ENCODE measurements at regions not wholly inside any gene's neighbourhood (a gene's known extent, or its start where the extent isn't known, plus 50 kb on each side); places are given as distances from the start of the nearest gene placed in this dataset.
A peak's percentile ranks its signal among the peaks of the same experiment; 100 is the strongest.
"Not testable (repeated sequence)": the region's sequence is repeated elsewhere in the genome, so short reads cannot be mapped to it uniquely, and the experiment has no call there.

DNA sequence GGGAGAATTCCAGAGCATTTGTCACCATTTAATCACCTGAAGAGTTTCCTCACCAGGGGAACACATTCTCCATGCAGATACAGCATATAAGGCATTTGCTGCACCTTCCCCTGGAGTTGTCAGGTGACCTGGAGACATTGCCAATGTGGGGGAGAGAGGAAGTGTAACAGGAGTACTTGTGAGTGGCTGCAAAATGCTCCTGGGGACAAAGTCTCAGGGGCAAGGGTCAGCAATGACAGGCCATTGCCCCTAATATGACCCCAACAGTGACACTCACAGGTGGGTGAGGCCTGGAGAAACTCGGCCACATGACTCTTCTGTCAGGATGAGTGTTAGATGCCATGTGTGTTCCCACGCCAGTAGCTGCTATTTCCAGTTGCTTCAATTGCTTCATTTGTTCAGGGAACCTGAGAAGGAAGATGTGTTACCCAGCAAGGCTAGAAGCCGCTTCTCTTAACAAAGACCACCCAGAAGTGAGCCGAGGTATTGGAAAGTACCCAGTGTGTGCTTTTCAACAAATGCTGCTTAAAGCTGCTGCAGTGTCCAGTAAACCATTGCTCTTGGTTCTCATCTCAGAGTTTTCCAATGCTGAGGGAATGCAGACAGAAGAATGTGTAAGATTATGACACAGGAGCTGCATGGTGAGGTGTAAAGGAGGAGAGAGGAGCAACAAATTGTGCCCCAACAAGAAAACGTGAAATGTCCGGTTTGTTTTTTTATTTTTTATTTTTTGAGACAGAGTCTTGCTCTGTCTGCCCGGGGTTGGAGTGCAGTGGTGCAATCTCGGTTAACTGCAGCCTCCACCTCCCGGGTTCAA, 128.2 kb upstream of the SLC44A1 start:
- DNase-seq: peak; percentile 19

DNA sequence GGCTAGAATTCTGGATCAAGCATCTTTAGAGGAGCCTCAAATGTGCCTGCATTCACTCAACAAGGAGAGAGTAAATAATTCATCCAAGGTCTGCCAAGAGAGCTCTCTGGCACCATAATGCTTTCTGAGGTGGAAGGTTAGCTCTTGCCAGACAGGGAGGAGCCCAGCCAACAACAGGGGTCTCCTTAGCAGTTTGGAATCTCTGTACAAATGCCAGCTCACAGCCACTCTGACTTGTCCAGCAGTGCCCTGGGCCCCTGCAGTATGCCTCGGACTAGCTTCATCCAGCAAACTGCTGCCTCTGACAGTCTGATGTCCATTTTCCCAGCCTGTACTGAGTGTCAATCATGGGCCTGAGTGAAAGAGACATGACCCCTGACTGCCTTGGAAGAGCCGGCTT, 127.2 kb upstream of the SLC44A1 start:
- DNase-seq: peak; percentile 88

DNA sequence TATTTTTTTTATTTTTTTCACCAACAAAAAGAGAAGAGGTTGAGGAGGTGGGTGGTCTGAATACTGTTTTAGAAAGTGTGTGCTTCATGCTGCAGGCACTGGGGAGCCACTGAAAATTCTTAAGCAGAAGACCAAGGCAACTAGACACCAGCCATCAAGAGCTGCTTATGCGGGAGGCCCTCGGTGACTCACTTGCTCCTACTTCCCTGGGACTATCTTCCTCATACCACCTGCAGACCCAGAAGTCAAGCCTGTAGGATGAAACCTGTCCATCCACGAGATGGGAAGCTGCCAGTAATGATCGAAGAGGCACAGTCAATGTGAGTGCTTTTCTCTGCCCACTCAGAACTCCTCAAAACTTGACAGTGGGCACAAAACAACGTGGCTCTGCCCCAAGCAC, 125.8 kb upstream of the SLC44A1 start:
- DNase-seq: no peak

DNA sequence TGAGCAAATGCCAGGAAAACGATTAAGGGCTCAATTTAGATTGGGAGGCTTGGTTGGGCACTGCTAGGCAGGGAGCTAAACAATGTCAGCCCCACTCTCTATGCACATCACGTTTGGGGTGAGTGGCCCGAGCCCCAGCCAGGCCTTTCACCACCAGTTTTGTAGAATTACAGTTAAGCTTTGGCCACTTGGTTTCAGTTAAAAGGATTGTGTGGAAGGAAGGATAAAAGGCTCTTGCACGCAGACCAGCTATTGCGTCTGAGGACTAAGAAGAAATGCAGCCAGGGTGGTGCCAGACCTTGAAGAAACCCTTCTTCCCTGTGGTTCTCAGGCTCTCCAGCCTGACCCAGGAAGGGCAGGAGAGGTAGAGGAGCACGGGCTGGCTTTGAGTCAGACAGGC, 125.3 kb upstream of the SLC44A1 start:
- no peak for DNase-seq

DNA sequence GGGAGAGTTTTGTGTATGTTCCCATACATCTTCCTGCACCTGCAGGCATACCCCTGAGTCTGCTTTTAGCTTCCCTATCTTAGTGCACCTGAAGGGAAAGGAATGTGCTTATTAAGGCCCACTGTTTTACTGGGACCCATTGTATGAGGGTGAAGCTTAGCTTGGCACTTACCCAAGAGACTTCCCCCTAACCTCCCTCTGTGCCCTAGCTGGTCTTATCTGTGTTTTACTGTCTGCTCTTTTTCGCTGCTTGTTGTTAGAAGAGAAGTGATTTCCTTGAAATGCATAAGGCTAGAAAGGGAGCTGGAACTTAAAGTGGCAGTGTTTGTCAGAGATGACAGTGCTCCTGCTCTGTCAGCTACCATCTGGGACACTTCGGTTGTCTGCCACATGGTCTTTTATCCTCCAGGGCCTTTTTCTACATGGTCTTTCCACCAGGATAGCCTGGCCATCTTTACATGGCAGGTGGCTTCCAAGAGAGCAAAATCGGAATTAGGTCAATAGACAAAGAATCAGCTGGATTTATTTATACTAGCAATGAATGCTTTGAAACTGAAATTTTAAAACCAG, 122.5 kb upstream of the SLC44A1 start:
- no peak for DNase-seq

DNA sequence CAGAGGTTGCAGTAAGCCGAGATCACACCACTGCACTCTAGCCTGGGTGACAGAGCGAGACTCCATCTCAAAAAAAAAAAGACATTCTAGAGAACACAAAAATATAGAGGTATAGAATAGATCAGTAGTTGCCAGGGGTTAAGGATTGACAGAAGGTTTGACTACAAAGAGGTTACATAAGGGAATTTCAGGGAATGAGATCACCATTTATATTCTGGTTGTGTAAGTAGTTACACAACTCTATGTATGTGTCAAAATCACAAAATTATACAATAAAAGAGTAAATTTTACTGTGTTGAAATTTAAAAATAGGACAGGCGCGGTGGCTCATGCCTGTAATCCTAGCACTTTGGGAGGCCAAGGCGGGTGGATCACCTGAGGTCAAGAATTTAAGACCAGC, 119.9 kb upstream of the SLC44A1 start:
- DNase-seq: not testable (repeated sequence)

DNA sequence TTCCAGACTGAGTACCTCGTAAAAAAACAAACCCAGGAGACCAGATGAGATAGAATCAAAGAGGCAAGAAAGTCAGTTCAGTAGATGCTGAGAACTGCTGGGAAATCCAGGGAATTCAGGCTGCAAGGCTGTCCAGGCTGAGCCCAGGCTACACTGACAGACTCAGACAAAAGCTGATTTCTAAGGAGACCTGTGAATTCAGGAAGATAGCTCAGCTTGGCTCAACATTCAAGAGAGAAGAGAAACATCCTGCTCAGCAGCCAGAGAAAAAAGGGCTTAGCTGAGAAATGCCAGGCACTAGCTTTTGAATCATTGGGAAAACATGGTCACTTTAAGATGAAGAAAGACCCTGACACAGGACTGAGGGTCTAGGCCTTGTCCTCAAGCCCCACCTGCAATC, 118.2 kb upstream of the SLC44A1 start:
- no peak for DNase-seq

DNA sequence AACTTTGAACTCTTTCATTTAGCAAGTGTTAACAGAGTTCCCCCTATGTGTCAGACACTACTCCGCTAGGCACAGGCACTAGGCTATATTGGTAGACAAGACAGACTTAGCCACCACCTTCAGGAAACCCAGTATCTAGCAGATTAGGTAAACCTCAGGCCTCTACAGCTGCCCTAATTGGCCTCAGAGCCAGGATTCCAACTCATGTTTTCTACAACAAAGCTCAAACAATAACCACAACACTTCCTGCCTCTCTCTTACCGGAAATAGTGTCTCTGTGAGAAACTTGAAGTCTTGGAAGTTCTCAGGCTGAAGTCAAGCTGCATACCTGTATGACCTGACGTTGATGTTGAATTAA, 116.6 kb upstream of the SLC44A1 start:
- DNase-seq: no peak

DNA sequence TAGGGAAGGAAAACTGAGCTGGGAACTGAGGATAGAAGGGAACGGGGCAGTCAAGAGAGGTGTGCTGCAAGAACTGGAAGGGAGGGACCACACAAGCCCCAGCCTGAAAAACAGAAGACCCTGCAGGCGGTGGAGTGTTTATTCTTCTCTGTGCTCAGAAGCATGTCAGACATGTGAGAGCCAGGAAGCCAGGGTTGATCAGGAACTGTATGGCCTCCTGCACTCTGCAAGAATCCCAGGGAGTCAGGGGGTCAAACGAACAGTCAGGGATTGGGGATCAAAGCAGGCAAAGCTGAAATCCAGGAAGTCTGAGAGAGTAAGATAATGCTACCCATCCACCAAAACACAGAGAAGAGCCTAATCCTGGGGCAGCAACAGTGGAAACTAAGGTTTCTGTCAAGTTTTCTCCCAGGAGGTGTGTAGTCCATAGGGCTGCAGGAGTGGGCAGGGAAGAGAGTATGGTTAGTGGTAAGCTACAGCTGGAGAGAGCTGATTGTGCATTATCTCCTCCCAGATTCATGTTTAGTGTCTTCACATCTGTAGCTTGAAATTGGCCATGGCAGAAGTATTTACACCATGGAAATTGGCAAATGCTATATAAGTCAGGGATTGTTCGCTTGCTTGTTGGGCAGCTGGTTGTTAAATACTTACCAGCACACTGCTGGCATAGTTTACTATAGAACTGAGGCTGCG, 115.4 kb upstream of the SLC44A1 start:
- no peak for DNase-seq

DNA sequence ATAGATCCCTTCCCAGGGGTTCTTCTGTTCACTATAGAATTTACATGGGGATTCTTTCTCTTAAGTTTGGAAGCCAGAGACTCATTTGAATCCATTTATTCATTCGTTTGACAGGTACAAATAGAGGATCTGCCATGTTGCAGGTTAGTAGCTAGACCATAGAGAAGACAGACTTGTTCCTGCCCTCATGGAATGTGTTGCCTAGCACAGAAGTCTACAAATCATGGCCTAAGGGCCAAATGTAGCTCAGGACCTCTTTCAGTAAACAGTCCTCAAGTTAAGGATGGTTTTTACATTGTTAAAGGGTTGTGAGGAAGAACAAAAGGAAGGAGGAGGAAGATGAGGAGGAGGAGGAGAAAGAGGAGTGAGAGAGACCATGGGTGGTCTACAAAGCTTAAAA, 114.7 kb upstream of the SLC44A1 start:
- DNase-seq: no peak

DNA sequence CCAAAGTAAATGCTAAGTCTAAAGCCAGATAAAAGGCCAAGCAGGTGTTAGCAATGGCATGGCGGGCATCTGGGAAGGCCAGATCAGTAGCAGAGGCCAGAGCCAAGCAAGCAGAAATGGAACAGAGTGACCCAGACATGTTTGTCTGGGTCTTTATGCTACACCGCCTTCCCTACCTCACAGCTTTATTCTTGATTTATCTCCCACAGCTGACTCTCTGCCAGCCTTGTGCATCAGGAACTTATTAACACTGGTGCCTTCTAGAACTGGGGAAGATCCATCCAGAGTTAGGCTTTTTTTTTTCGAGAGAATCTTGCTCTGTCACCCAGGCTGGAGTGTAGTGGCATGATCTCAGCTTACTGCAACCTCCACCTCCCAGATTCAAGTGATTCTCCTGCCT, 112.5 kb upstream of the SLC44A1 start:
- DNase-seq: no peak

DNA sequence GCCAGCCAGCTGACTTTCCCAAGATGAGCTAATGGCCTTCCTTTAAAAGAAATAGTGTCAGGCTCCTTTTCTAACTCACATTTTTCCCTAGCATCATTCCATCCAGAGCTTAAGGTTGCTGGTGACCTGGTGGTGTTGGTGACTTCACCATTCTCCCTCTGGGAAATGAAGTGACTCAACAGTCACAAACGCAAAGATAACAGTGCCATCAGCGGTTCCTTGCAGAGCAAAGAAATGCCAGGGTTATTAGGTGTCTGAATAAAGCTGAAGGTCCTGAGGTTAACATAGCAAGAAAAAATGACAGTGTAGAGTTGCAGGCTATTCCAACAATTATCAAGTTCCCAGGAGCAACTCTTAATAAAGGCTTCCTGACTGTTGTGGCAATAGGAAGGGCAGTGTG, 111.8 kb upstream of the SLC44A1 start:
- DNase-seq: no peak

DNA sequence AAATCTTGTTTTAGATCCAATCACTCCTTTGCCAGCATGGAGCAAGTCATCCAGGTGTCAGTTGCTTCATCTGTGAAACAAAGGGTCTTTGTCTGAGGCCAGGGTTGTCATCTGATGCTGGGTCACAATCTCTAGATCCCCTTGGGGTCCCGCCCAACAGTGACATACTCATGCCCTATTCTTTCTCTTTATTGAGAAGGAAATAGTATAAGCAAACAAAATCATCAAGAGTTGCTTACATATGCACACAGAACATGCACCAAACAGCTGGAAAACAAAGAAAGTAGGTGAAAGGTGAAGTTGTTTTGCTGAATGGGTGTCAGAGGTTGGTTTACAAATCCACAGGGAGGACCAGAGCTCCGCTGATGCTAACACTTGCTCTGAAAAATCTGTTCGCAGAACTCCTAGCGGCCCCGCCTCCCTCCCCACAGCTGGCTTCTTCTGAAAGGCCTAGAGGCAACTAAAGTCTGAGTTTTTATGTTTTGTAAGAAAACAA, 106.1 kb upstream of the SLC44A1 start:
- no peak for DNase-seq

DNA sequence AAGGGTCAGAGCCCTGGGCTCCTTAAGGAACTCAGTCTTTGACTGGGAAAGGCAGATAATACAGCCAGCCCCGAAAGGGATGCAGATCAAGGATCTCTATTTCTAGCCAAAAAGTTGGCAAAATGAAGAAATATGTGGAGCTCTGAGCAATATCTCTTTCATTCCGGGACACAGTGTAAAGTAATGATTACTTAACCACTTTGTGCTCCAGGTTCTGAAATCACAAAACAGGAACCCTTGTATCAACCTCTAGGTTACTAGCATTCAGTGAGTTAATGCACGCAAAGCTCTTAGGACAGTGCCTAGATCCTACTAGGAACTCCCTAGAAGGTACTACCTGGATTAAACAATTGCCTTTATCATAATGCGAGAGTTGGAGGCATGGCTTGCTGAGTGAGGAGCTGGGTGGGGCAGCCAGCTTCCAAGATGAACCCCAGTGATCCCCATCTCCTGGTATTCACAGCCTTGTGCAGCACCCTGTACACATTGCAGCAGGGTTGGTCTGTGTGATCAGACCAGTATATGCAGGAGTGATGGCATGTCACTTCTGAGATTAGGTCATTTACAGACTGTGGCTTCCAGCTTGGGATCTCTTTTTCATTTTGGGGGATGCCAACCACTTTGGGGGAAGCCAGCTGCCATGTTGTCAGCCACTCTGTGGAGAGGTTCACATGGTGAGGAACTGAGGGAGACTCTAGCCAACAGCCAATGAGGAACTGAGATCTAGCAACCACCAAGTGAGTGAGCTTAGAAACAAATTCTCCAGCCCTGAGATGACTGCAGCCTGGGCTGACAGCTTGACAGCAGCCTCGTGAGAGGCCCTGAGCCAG, 103.1 kb upstream of the SLC44A1 start:
- DNase-seq: no peak

DNA sequence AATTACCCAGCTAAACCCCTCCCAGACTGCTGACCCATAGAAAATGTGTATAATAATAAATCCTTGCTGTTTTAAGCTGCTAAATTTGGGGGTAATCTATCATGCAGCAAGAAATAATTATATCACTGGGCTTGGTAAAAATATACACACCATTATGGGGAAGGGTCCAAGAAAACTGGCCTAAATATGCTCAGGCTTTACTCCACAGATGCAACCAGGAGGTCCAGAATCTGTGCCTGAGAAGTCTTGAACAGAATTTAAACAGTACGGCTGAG, 102.5 kb upstream of the SLC44A1 start:
- no peak for DNase-seq

DNA sequence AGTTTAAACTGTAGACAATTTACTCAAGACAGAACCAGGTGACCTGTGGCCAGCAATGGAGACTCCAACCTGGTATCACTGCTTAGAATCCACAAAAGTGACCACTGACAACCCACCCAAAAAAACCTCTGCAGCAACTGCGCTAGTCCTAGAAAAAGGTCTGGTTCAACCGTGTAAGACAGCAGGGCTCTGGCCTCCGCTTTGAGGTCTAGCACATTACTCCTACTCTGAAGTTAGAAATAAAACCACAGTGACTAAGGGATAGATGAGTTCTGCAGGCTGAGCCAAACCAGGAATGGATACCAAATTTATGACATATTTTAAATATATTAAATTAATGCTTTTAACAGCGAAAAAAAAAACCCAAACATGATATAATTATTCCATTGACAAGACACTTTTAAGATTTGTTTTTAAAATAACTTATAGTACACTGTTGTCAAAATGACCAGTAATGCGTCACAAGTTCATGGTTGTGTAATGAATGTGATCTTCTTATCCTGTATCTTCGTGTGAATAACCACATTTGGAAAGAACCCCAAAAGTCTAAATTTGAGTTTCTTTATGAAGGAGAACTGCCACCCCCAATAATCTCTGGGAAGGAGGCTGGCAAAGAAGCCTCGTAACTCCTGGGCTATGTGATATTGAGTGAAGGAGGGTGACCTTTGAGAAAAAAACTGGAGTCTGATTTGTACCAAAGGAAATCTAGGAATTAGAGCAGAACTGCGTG, 101.9 kb upstream of the SLC44A1 start:
- no peak for DNase-seq

DNA sequence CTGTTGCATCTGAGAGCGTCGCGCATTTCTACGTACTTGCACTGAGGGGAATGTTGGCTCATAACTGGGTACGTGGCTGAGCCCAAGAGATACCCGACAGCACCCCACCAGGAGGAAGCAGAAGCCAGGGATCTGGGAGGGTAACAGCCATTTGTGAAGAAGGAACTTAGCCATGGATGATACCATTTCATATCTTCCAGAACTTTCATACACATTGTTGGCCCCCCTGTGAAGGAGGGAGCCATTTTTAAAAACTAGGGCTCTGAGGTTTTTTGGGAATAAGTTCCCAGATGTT, 101.4 kb upstream of the SLC44A1 start:
- DNase-seq: no peak

DNA sequence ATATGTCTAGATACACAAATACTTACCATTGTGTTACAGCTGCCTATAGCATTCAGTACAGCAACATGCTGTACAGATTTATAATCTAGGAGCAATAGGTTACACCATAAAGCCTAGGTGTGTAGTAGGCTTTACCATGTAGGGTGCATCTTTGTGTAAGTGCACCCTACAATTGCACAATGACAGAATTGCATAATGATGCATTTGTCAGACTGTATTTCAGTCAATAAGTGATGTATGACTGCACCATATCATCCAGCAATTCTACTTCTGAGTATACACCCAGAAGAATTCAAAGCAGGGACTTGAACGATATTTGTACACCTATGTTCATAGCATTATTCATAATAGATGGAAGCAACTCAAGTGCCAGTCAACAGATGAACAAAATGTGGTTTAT, 100.4 kb upstream of the SLC44A1 start:
- DNase-seq: no peak

DNA sequence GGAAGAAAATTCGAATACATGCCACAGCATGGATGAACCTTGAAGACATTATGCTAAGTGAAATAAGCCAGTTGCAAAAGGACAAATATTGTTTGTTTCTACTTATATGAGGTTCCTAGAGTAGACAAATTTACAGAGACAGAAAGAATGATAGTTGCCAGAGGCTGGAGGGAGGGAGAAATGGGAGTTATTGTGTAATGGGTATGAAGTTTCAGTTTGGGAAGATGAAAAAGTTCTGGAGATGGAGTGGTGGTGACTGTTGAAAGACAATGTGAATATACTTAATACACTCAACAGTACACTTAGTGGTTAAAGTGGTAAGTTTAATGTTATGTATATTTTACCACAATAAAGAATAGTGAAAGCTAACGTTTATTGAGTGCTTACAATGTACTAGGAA, 99.6 kb upstream of the SLC44A1 start:
- DNase-seq: no peak

DNA sequence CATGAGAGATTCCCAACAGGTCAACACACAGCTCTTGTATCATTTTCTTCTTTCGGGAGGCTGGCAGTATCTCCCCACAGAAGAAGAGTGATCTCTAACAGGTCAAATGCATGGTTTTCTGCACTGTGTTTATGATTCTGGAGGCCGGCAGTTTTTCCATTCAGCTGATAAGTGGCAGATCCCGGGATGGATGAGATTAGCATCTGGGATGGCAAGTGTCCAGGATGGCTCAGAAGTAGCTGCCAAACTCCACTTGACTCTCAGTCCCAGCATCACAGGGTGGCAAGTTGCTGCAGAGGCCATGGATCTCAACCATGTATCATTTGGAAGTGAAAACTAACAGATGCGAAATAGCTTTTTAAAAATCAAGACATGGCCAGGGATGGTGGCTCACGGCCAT, 97.8 kb upstream of the SLC44A1 start:
- no peak for DNase-seq

DNA sequence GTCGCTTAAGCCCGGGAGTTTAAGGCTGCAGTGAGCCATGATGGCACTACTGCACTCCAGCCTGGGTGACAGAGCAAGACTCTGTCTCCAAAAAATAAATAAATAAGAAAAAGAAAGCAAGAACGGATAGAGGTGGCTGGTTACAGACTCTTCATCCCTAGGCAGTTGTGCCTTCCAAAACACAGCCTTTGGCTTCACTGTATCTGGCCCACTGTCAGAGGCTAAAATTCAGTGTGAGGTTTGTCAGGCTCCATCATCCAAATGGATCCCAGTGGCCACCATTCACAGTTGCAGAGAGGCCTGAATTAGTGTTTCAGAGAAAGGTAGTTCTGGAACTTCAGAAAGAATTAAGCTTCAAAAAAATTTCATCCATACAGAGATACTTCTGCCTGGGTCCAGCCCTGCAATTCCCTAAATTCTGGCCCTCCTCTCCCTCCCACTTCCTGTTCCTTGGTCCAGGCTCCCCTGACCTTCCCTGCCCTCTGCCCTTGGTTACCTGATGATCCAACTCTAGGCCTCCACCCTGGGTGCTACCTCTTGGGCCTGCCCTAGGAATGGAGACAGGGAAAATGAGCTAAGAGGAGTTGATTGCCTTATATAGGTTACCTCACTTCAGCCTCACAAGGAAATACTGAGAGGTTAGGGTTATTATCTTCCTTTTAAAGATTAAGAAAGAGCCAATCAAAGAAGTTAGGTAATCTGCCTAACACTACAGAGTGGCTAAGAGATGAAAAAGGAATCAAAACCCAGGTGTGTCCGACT, 97.2 kb upstream of the SLC44A1 start:
- DNase-seq: no peak

DNA sequence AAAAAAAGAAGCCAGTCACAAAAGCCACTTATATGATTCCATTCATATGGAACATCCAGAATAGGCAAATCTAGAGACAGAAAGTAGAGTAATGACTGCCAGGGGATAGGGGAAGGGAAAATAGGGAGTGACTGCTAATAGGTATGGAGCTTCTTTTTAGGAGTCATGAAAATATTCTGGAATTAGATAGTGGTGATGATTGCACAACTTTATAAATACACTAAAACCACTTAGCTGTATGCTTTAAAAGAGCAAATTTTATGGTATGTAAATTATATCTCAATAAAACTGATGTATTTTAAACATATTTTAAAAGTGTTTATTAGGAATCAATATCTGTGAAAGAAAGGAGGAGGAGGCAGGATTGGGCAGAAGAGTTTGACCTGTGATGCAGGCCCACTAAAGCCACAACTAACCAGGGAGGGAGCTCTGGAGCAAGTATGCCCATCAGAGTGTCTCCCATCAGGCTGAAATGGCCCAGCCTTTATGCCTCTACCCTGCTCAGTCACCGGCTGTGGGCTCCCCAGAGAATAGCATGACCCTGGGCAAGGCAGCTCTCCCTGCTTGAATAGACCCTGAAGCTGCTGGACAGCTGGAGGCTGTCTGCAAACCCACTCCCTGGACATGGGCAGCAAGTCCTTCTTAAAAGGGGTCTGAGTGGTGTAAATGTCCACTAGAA, 96.0 kb upstream of the SLC44A1 start:
- DNase-seq: no peak

Measured in NCI-H2029 treated with DMSO at 0.1 percent for 48 hours (cell line).